Type B pancreatic cell (in vitro differentiated cells): ENCODE measurements at regions not wholly inside any gene's neighbourhood (a gene's known extent, or its start where the extent isn't known, plus 50 kb on each side); places are given as distances from the start of the nearest gene placed in this dataset.

Experiments
- DNase-seq: peaks from one replicate; pipeline ENCODE4 v3.0.0; 2021; ENCODE audit warnings: mixed read lengths; ENCODE audit not compliant: unreplicated experiment; ENCODE audit errors: extremely low spot score
- H3K27ac Mint-ChIP-seq: 2 replicates; pipeline ENCODE4 v1.8.0; 2021; ENCODE audit warnings: mild to moderate bottlenecking, mixed read lengths
- H3K27me3 Mint-ChIP-seq: 2 replicates; pipeline ENCODE4 v1.8.0; 2021; ENCODE audit warnings: mixed read lengths
- H3K36me3 Mint-ChIP-seq: 2 replicates; pipeline ENCODE4 v1.8.0; 2021; ENCODE audit warnings: mixed read lengths
- H3K4me1 Mint-ChIP-seq: one replicate; pipeline ENCODE4 v1.8.0; 2021; ENCODE audit warnings: mixed read lengths; ENCODE audit not compliant: unreplicated experiment
- H3K4me3 Mint-ChIP-seq: 2 replicates; pipeline ENCODE4 v1.8.0; 2021; ENCODE audit warnings: mild to moderate bottlenecking, mixed read lengths
- H3K9me3 Mint-ChIP-seq: 2 replicates; pipeline ENCODE4 v1.8.0; 2021; ENCODE audit warnings: mixed read lengths
- CTCF ChIP-seq: fragments of 200-600 bp; sonication (generic); conservative IDR thresholded peaks from 2 replicates; pipeline ENCODE4 v1.5.0; 2021; ENCODE audit warnings: antibody characterized with exemption, mild to moderate bottlenecking

- H3K27me3 Mint-ChIP-seq = peaks cover 35% of the 10 kb centered on the region
- H3K9me3 Mint-ChIP-seq = peaks cover 10% of the 10 kb centered on the region
- DNase-seq = no peak
- H3K36me3 Mint-ChIP-seq = peaks cover 3% of the 10 kb centered on the region
- TF ChIP-seq CTCF = no peak
- H3K4me3 Mint-ChIP-seq = no peak overlapping the region
- H3K4me1 Mint-ChIP-seq = peaks cover 23% of the 10 kb centered on the region
- no peak overlapping the region for H3K27ac Mint-ChIP-seq
Measured at GRCh38 chr16:52709306-52709705, 162.4 kb upstream of the TOX3 start.

- Mint-ChIP-seq H3K9me3 (peaks cover 10% of the 10 kb centered on the region), H3K36me3 (peaks cover 3% of the 10 kb centered on the region), H3K27me3 (peaks cover 30% of the 10 kb centered on the region), H3K27ac (no peak overlapping the region), H3K4me1 (peaks cover 20% of the 10 kb centered on the region), H3K4me3 (no peak overlapping the region)
- no peak for DNase-seq
- no peak for TF ChIP-seq CTCF
Measured at GRCh38 chr16:52708476-52708875, 161.5 kb upstream of the TOX3 start.

- peaks cover 3% of the 10 kb centered on the region for H3K36me3 Mint-ChIP-seq
- H3K27ac Mint-ChIP-seq = no peak overlapping the region
- no peak for TF ChIP-seq CTCF
- H3K27me3 Mint-ChIP-seq = peaks cover 30% of the 10 kb centered on the region
- no peak overlapping the region for H3K4me3 Mint-ChIP-seq
- no peak for DNase-seq
- peaks cover 20% of the 10 kb centered on the region for H3K4me1 Mint-ChIP-seq
- peaks cover 10% of the 10 kb centered on the region for H3K9me3 Mint-ChIP-seq
Measured at GRCh38 chr16:52707676-52708337, 160.9 kb upstream of the TOX3 start.

- Mint-ChIP-seq H3K27me3 (peaks cover 29% of the 10 kb centered on the region), H3K27ac (no peak overlapping the region), H3K4me1 (peaks cover 20% of the 10 kb centered on the region), H3K4me3 (no peak overlapping the region), H3K9me3 (peaks cover 10% of the 10 kb centered on the region), H3K36me3 (peaks cover 3% of the 10 kb centered on the region)
- DNase-seq = no peak
- TF ChIP-seq CTCF = no peak
Measured at GRCh38 chr16:52705122-52705521, 158.2 kb upstream of the TOX3 start.

- Mint-ChIP-seq H3K4me3 (no peak overlapping the region), H3K27ac (no peak overlapping the region), H3K36me3 (no peaks in the 10 kb centered on the region), H3K4me1 (peaks cover 5% of the 10 kb centered on the region), H3K27me3 (peaks cover 9% of the 10 kb centered on the region), H3K9me3 (no peaks in the 10 kb centered on the region)
- DNase-seq = no peak
- TF ChIP-seq CTCF = no peak
Measured at GRCh38 chr16:52697971-52698370, 151.0 kb upstream of the TOX3 start.
